OCI-LY3 (cell line): ENCODE measurements at regions not wholly inside any gene's neighbourhood (a gene's known extent, or its start where the extent isn't known, plus 50 kb on each side); places are given as distances from the start of the nearest gene placed in this dataset.

Experiments used
- H2AFZ ChIP-seq: fragments of 200-600, 300-600 bp; shearing (Covaris generic); 2 replicates; pipeline ENCODE4 v1.6.0; 2014; ENCODE audit warnings: antibody characterized with exemption, low read depth, low read length
- H3K27ac ChIP-seq: fragments of 200-600, 300-600 bp; sonication (generic); 2 replicates; pipeline ENCODE4 v1.5.1; 2014; ENCODE audit warnings: mild to moderate bottlenecking, low read length, moderate library complexity, mixed read lengths
- H3K27me3 ChIP-seq: fragments of 200-600, 300-600 bp; sonication (generic); 2 replicates; pipeline ENCODE4 v1.6.1; 2014; ENCODE audit warnings: low read depth, low read length, mixed read lengths
- H3K36me3 ChIP-seq: fragments of 200-600, 300-600 bp; sonication (generic); replicated peaks from 2 replicates; pipeline ENCODE3; 2014; ENCODE audit warnings: low read depth, low read length, mixed read lengths
- H3K4me1 ChIP-seq: fragments of 300-600, 200-600 bp; sonication (generic); 2 replicates; pipeline ENCODE4 v1.6.1; 2014; ENCODE audit warnings: low read length, mixed read lengths
- H3K4me2 ChIP-seq: fragments of 200-600, 300-600 bp; sonication (generic); 2 replicates; pipeline ENCODE4 v1.6.1; 2014; ENCODE audit warnings: low read length, mixed read lengths
- H3K4me3 ChIP-seq: fragments of 300-600, 200-600 bp; sonication (generic); 2 replicates; pipeline ENCODE4 v1.5.1; 2014; ENCODE audit warnings: antibody characterized with exemption, mild to moderate bottlenecking, low read length, moderate library complexity
- H3K79me2 ChIP-seq: fragments of 300-600, 200-600 bp; shearing (Covaris generic); 2 replicates; pipeline ENCODE4 v1.6.1; 2014; ENCODE audit warnings: mild to moderate bottlenecking, low read length, mixed read lengths
- H3K9ac ChIP-seq: fragments of 300-600, 200-600 bp; shearing (Covaris generic); 2 replicates; pipeline ENCODE4 v1.6.0; 2014; ENCODE audit warnings: mild to moderate bottlenecking, low read length, moderate library complexity
- H3K9me3 ChIP-seq: fragments of 200-600, 300-600 bp; shearing (Covaris generic); 2 replicates; pipeline ENCODE4 v1.6.1; 2014; ENCODE audit warnings: low read length, mixed read lengths; ENCODE audit not compliant: insufficient read depth
- H4K20me1 ChIP-seq: fragments of 200-600, 300-600 bp; sonication (generic); 2 replicates; pipeline ENCODE4 v1.6.1; 2016; ENCODE audit warnings: low read length, mixed read lengths; ENCODE audit not compliant: insufficient read depth
- EZH2phosphoT487 ChIP-seq: fragments of 200-600 bp; shearing (Covaris generic); IDR thresholded peaks from 2 replicates; pipeline ENCODE4 v1.6.1; 2018; ENCODE audit warnings: antibody characterized with exemption, mixed run types, low read depth
- TF ChIP-seq, protein P1 (sequence below): fragments of 200-600, 300-600 bp; sonication (generic); IDR thresholded peaks from 2 replicates; pipeline ENCODE4 v1.5.1; 2014; ENCODE audit warnings: antibody characterized with exemption, low read length, low read depth

DNA sequence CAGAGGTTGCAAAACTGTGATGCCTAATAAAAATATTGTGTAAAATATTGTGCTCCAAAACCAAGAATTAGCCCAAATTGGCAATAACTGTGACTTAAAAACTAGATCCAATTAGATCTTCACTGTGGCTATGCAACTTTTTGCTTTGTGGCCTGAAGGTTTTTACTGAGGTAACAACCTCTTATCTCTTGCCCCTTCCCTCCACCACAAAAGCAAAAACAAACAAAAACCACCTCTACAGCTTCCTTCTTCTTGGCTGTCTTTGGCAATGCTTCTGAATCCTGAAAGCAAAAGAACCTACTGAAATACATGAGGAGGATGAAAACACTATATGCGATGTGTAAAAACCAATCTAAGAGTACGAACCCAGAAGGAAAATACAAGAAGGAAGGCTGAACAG lies 226.7 kb upstream of the MBL2 start:
- Histone ChIP-seq H3K4me1 (peaks cover 15% of the 10 kb centered on the region), H3K9me3 (peaks cover 4% of the 10 kb centered on the region; the same call in 1 of the 2 replicates), H3K4me2 (no peak overlapping the region), H3K36me3 (no peaks in the 10 kb centered on the region), H3K79me2 (no peaks in the 10 kb centered on the region), H3K9ac (no peak overlapping the region), H2AFZ (no peak overlapping the region), H4K20me1 (no peaks in the 10 kb centered on the region), H3K27ac (no peak overlapping the region), H3K27me3 (no peaks in the 10 kb centered on the region), H3K4me3 (no peak overlapping the region)
- TF ChIP-seq, protein P1, sequence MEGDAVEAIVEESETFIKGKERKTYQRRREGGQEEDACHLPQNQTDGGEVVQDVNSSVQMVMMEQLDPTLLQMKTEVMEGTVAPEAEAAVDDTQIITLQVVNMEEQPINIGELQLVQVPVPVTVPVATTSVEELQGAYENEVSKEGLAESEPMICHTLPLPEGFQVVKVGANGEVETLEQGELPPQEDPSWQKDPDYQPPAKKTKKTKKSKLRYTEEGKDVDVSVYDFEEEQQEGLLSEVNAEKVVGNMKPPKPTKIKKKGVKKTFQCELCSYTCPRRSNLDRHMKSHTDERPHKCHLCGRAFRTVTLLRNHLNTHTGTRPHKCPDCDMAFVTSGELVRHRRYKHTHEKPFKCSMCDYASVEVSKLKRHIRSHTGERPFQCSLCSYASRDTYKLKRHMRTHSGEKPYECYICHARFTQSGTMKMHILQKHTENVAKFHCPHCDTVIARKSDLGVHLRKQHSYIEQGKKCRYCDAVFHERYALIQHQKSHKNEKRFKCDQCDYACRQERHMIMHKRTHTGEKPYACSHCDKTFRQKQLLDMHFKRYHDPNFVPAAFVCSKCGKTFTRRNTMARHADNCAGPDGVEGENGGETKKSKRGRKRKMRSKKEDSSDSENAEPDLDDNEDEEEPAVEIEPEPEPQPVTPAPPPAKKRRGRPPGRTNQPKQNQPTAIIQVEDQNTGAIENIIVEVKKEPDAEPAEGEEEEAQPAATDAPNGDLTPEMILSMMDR = no peak
- TF ChIP-seq EZH2phosphoT487 = no peak

DNA sequence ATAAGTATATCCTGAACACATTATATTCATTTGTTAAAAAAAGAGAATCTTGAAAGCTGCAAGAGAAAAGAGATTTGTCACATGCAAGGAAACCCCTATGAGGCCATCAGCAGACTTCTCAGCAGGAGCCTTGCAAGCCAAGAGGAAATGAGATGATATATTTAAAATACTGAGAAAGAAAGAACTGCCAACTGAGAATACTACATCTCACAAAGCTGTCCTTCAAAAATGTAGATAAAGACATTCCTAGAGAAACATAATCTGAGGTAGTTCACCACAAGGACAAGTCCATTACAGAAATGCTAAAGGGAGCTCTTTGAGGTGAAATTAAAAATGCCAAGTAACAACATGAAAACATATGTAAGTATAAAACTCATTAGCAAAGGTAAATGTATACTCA lies 224.4 kb upstream of the MBL2 start:
- Histone ChIP-seq H3K4me2 (no peak overlapping the region), H3K4me1 (peaks cover 9% of the 10 kb centered on the region), H4K20me1 (no peaks in the 10 kb centered on the region), H3K9me3 (peaks cover 4% of the 10 kb centered on the region; the same call in 1 of the 2 replicates), H3K4me3 (no peak overlapping the region), H3K9ac (no peak overlapping the region), H3K79me2 (no peaks in the 10 kb centered on the region), H3K36me3 (no peaks in the 10 kb centered on the region), H3K27ac (no peak overlapping the region), H2AFZ (no peak overlapping the region), H3K27me3 (no peaks in the 10 kb centered on the region)
- no peak for TF ChIP-seq EZH2phosphoT487
- TF ChIP-seq, protein P1 = no peak

- no peaks in the 10 kb centered on the region for H4K20me1 ChIP-seq
- TF ChIP-seq, protein P1 = no peak
- no peak for TF ChIP-seq EZH2phosphoT487
- peaks cover 4% of the 10 kb centered on the region; the same call in 1 of the 2 replicates for H3K9me3 ChIP-seq
- H3K4me3 ChIP-seq = no peak overlapping the region
- no peak overlapping the region for H3K9ac ChIP-seq
- no peaks in the 10 kb centered on the region for H3K79me2 ChIP-seq
- no peaks in the 10 kb centered on the region for H3K27me3 ChIP-seq
- H3K36me3 ChIP-seq = no peaks in the 10 kb centered on the region
- no peak overlapping the region for H3K4me2 ChIP-seq
- H3K4me1 ChIP-seq = peaks cover 9% of the 10 kb centered on the region
- no peak overlapping the region for H2AFZ ChIP-seq
- no peak overlapping the region for H3K27ac ChIP-seq
These were observed 221.8 kb upstream of the MBL2 start for GRCh38 chr10:52994370-52994769.

DNA sequence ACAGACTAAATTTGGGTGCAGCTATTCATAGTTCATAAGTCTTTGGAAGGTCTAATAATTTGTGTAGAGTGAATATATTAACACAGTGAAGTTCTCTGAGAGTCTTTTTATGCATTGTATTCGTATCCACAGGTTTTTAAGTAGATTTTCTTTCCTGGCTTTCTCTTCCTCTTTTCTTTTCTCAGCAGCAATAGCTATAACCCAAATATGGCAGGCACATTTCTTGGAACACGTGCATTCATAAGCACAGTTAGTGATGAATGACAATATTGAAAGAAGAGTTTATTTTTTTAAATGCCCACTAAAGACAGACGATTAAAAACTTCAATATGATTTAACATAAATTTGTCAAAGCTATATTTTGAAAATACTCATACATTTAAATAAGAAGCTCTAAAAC lies 220.5 kb upstream of the MBL2 start:
- Histone ChIP-seq H2AFZ (no peak overlapping the region), H3K4me2 (no peak overlapping the region), H4K20me1 (no peaks in the 10 kb centered on the region), H3K4me3 (no peak overlapping the region), H3K9me3 (peaks cover 4% of the 10 kb centered on the region; the same call in 1 of the 2 replicates), H3K4me1 (peaks cover 9% of the 10 kb centered on the region), H3K27me3 (no peaks in the 10 kb centered on the region), H3K79me2 (no peaks in the 10 kb centered on the region), H3K9ac (no peak overlapping the region), H3K27ac (no peak overlapping the region), H3K36me3 (no peaks in the 10 kb centered on the region)
- TF ChIP-seq, protein P1 = no peak
- TF ChIP-seq EZH2phosphoT487 = no peak
